ENCODE measurements at regions not wholly inside any gene's neighbourhood (a gene's known extent, or its start where the extent isn't known, plus 50 kb on each side); places are given as distances from the start of the nearest gene placed in this dataset.
A peak's percentile ranks its signal among the peaks of the same experiment; 100 is the strongest.
"Not testable (repeated sequence)": the region's sequence is repeated elsewhere in the genome, so short reads cannot be mapped to it uniquely, and the experiment has no call there.

DNA sequence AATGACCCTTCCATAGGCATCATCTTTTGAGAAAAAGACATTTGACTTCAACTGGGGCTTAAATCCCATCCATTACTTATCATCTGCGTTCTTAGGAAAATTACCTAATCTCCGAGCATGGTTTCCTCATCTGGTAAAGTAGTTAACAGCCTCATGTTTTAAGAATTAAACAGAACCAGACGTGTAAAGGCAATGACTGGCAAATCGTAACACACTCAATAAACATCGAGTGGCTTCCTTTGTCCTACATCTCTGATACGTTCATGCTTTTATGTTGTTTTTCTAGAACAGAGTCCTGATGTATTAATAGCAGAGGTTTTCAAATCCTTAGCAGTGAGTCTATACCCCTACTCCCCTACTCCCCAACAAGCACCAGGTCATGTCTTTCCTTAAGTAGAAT, 189.7 kb upstream of the RGS6 start:
- DNase-seq (ENCODE audit: low spot score): no peak
- intact Hi-C loops (cut with DNase I): no loop called here

- DNase-seq (ENCODE audit: low spot score): no peak
- intact Hi-C loops (cut with DNase I): no loop called here
Measured at GRCh38 chr14:71745072-71745471, 187.2 kb upstream of the RGS6 start.

DNA sequence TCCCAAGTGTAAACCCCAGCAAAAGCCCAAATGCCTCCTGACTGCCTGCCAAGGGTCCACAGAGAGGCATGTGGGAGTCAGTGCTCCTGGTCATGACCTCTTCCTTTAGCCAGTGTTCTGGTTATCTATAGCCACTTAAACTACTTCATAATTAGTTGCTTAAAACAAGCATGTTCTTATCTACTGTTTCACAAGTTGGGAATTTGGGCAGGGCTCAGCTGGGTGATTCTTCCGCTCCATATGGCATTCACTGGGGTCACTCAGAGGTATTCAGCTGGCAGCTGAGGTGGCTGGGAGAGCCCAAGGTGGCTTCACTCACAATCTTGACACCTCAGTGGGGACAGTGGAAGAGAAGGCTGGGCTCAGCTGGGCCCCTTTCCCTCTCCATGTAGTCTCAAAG, 184.0 kb upstream of the RGS6 start:
- intact Hi-C loops (cut with DNase I): no loop called here

GRCh38 chr14:71749613-71750238, 182.5 kb upstream of the RGS6 start:
- DNase-seq (ENCODE audit: low spot score): no peak
- intact Hi-C loops (cut with DNase I): loop anchor here (5.0 to 10.0 kb wide), 2 partner anchors 427 to 615 kb away; partner anchors contain the start of gene SIPA1L1 (in 1 of the 2)

More for the DNA sequence above, 184.0 kb upstream of the RGS6 start:
- DNase-seq (ENCODE audit: low spot score): no peak

DNA sequence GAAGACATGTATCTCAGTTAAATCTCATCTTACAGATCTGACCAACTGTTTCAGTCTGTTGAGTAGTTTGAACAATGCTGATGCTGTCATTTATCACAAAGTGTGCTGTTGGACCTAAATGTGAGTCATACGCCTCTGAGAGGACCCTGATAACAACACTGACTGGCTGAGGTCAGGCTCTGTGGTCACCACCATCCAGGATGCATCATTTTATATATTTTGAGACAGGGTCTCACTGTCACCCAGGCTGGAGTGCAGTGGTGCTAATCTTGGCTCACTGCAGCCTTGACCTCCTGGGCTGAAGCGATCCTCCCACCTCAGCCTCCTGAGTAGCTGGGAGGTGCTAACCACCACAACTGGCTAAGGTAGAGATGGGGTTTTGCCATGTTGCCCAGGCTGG, 181.0 kb upstream of the RGS6 start:
- intact Hi-C loops (cut with DNase I): loop anchor here (5.0 to 10.0 kb wide), 2 partner anchors 429 to 616 kb away; partner anchors contain the start of gene SIPA1L1 (in 1 of the 2)
- no peak for DNase-seq (ENCODE audit: low spot score)

- intact Hi-C loops (cut with DNase I): loop anchor here (5.0 to 10.0 kb wide), 2 partner anchors 430 to 617 kb away; partner anchors contain the start of gene SIPA1L1 (in 1 of the 2)
- no peak for DNase-seq (ENCODE audit: low spot score)
Measured at GRCh38 chr14:71752111-71752738, 180.0 kb upstream of the RGS6 start.

DNA sequence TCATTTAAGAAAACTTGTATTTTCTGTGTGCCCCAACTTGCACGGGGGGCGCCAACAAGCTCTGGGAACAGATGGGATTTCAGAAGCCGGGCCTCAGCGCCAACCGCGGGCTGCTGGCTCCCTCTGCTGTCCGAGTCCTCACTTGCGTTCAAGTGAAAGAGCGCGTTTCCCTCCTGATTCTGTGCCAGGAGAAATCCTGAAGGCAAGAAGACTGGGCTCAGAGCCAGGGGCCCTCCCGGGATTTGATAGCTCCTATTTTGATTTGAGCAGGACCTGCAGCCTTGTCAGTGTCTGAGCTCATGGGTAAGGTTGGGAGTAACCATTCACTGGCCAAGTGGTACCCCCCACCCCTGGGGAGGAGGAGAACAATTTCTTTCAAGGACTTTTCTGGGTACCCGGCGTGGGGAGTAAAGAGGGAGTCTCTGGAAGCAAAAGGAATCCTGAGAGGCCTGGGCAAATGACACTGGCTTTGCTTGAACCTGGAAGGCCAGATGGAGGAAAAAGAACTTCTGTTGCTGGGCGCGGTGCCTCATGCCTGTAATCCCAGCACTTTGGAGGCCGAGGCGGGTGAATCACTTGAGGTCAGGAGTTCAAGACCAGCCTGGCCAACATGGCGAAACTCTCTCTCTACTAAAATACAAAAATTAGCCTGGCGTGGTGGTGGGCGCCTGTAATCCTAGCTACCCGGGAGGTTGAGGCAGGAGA, 179.0 kb upstream of the RGS6 start:
- intact Hi-C loops (cut with DNase I): loop anchor here (5.0 to 10.0 kb wide), 2 partner anchors 431 to 618 kb away; partner anchors contain the start of gene SIPA1L1 (in 1 of the 2)
- peak; percentile 96 for DNase-seq (ENCODE audit: low spot score)

- intact Hi-C loops (cut with DNase I): loop anchor here (2.0 to 10.0 kb wide), 3 partner anchors 432 to 619 kb away; partner anchors contain the start of gene SIPA1L1 (in 1 of the 2)
- no peak for DNase-seq (ENCODE audit: low spot score)
Measured at GRCh38 chr14:71753976-71754375, 178.3 kb upstream of the RGS6 start.

GRCh38 chr14:71754422-71755095, 177.7 kb upstream of the RGS6 start:
- intact Hi-C loops (cut with DNase I): loop anchor here (2.0 to 10.0 kb wide), 3 partner anchors 432 to 620 kb away; partner anchors contain the start of gene SIPA1L1 (in 1 of the 2)
- DNase-seq (ENCODE audit: low spot score): no peak

- DNase-seq (ENCODE audit: low spot score): no peak
- intact Hi-C loops (cut with DNase I): loop anchor here in 1 of 2 donors (10.0 kb wide), 1 partner anchor 624 kb away; no protein-coding TSS in a partner anchor
Measured at GRCh38 chr14:71758229-71758951, 173.8 kb upstream of the RGS6 start.

GRCh38 chr14:71762575-71762974, 169.7 kb upstream of the RGS6 start:
- intact Hi-C loops (cut with DNase I): no loop called here
- no peak for DNase-seq (ENCODE audit: low spot score)

- DNase-seq (ENCODE audit: low spot score): no peak
- intact Hi-C loops (cut with DNase I): no loop called here
Measured at GRCh38 chr14:71764701-71765382, 167.4 kb upstream of the RGS6 start.

- no peak for DNase-seq (ENCODE audit: low spot score)
- intact Hi-C loops (cut with DNase I): no loop called here
Measured at GRCh38 chr14:71765505-71765904, 166.7 kb upstream of the RGS6 start.

GRCh38 chr14:71770431-71770830, 161.8 kb upstream of the RGS6 start:
- no peak for DNase-seq (ENCODE audit: low spot score)
- intact Hi-C loops (cut with DNase I): no loop called here

DNA sequence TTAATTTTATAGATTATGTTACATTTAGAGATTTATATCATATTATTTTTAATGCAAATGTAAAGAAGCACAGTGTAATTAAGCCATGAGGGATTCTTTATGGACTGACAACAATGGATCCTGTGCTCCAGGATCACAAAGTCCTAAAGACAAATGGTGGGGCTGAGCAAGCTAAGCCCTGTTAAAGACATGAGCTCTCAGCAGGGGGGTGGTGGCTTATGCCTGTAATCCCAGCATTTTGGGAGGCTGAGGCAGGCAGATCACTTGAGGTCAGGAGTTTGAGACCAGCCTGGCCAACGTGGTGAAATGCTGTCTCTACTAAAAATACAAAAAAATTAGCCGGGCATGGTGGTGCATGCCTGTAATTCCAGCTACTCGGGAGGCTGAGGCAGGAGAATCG, 160.8 kb upstream of the RGS6 start:
- DNase-seq (ENCODE audit: low spot score); intact Hi-C loops (cut with DNase I): not testable (repeated sequence)

GRCh38 chr14:71771996-71772395, 160.2 kb upstream of the RGS6 start:
- intact Hi-C loops (cut with DNase I): not testable (repeated sequence)

GRCh38 chr14:71773898-71774481, 158.2 kb upstream of the RGS6 start:
- intact Hi-C loops (cut with DNase I): no loop called here
- DNase-seq (ENCODE audit: low spot score): peak; percentile 11

More at GRCh38 chr14:71771996-71772395, 160.2 kb upstream of the RGS6 start:
- not testable (repeated sequence) for DNase-seq (ENCODE audit: low spot score)

Measured in posterior vena cava (tissue), 2 donors.